ENCODE measurements at regions not wholly inside any gene's neighbourhood (a gene's known extent, or its start where the extent isn't known, plus 50 kb on each side); places are given as distances from the start of the nearest gene placed in this dataset.

DNA sequence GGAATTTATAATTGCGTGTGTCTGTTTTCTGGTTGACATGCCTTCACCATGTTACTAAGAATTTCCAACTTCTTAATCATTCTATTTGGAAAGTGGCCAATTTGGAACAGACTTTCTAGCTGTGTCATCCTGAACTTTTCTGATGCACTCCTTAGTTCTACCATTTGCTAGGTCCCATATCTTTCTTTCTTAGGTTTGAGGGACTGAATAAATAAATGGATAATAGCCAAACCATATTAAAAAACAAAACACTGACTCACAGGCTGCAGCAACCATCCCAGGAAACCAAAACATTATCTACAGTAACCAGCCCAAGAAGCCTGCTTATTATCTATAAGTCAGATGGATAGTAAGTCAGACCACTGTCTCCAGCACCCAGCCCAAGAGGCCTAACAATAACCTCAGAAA, 57.5 kb upstream of the PLET1 start:
- no peaks in the 10 kb centered on the region for H3K36me3 ChIP-seq (ENCODE audit: low read depth, missing control alignments)
- intact Hi-C loops (cut with DNase I; ENCODE audit: low total_unique reads) = no loop called here
- H3K9me3 ChIP-seq = no peaks in the 10 kb centered on the region
- TF ChIP-seq, protein P1, sequence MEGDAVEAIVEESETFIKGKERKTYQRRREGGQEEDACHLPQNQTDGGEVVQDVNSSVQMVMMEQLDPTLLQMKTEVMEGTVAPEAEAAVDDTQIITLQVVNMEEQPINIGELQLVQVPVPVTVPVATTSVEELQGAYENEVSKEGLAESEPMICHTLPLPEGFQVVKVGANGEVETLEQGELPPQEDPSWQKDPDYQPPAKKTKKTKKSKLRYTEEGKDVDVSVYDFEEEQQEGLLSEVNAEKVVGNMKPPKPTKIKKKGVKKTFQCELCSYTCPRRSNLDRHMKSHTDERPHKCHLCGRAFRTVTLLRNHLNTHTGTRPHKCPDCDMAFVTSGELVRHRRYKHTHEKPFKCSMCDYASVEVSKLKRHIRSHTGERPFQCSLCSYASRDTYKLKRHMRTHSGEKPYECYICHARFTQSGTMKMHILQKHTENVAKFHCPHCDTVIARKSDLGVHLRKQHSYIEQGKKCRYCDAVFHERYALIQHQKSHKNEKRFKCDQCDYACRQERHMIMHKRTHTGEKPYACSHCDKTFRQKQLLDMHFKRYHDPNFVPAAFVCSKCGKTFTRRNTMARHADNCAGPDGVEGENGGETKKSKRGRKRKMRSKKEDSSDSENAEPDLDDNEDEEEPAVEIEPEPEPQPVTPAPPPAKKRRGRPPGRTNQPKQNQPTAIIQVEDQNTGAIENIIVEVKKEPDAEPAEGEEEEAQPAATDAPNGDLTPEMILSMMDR (IDR thresholded peaks at IDR 0.05) = no peak
- no peak for TF ChIP-seq POLR2A (IDR thresholded peaks at IDR 0.05)
- H3K4me3 ChIP-seq = no peak overlapping the region
- DNase-seq = no peak
- no peaks in the 10 kb centered on the region for H3K4me1 ChIP-seq
- WGBS, 2 donors = 69 to 76% methylated on average over 1 of the region's 1 CpG
- no peak overlapping the region for H3K27ac ChIP-seq
- H3K27me3 ChIP-seq = no peaks in the 10 kb centered on the region

DNA sequence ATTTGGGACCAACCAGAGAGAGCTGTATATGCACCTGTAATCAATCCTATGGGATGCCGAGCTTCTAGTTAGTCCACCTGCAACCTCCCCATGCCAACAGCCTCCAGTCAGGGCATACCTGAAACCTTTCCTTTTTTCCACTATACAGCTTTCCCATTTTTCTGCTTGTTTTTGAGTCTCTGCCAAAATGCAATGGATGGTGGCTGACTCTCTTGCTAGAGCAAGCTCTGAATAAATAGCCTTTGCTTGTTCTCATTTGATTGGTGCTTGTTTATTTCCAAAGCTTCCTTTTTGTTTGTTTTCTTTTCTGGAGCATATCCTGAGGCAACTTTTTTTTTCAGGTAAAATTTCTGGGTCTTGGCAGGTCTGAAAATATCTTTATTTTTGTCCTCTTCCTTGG, 58.0 kb upstream of the PLET1 start:
- DNase-seq = no peak
- H3K4me3 ChIP-seq = no peak overlapping the region
- intact Hi-C loops (cut with DNase I; ENCODE audit: low total_unique reads) = no loop called here
- no peaks in the 10 kb centered on the region for H3K9me3 ChIP-seq
- no peak overlapping the region for H3K27ac ChIP-seq
- TF ChIP-seq, protein P1 (IDR thresholded peaks at IDR 0.05) = no peak
- TF ChIP-seq POLR2A (IDR thresholded peaks at IDR 0.05) = no peak
- no peaks in the 10 kb centered on the region for H3K27me3 ChIP-seq
- 96 to 100% methylated on average over 1 of the region's 1 CpG for WGBS, 2 donors
- H3K36me3 ChIP-seq (ENCODE audit: low read depth, missing control alignments) = no peaks in the 10 kb centered on the region
- no peaks in the 10 kb centered on the region for H3K4me1 ChIP-seq

DNA sequence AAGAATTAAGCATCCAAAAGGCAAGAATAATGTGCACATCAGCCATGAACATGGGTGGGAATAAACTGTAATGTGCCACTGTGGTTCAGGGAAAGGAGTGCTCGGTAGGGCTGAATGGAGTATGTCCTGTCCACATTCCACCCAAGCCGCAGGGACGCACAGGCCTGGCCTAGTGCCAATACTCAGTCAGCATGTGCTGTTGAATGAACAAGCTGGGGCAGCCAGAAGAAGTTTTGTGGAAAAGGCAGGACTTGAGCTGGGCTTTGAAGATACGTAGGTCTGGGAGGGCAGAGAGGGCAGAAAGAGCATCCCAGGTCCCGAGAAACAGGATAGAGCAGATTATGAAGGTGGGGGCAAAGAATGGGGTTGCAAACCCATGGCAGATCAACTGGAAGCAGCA, 60.0 kb upstream of the PLET1 start:
- Histone ChIP-seq H3K36me3 (ENCODE audit: low read depth, missing control alignments) (no peaks in the 10 kb centered on the region), H3K4me1 (no peaks in the 10 kb centered on the region), H3K9me3 (no peaks in the 10 kb centered on the region), H3K4me3 (no peak overlapping the region), H3K27me3 (no peaks in the 10 kb centered on the region), H3K27ac (no peak overlapping the region)
- no peak for TF ChIP-seq POLR2A (IDR thresholded peaks at IDR 0.05)
- TF ChIP-seq, protein P1 (IDR thresholded peaks at IDR 0.05) = no peak
- 52 to 54% methylated on average over 5 of the region's 5 CpGs for WGBS, 2 donors
- DNase-seq = peak; percentile 54
- intact Hi-C loops (cut with DNase I; ENCODE audit: low total_unique reads) = no loop called here

DNA sequence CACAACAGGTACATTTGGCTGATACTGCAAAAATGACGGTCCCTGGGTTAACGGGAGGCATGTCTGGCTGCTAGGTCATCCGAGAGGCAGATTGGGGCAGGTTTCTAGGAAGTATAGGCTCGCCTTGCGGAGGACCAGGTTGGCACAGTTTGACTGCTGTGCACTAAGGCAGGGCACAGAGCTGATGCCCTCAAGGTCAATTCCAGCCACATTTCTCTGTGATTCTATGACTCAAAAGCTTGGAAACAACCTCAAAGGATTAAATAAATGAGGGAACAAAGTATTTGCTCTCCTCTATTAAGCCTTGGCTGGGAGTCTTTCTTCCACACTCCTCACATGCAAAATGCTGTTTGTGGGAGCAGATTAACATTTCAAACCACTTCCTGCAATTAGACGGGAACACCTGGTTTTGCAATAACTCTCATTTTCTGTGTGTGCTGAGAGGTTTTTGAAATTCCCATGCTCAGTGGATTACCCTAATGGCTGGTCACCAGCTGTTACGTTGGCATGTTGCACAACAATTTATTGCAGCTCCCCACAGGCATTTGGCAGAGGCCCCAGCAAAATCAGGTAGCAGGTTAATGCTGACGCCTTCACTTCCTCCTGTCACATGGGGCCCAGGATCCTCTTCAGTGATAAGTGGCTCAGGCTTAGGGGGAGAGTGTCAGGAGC, 61.0 kb upstream of the PLET1 start:
- 79 to 83% methylated on average over 8 of the region's 8 CpGs for WGBS, 2 donors
- DNase-seq = no peak
- no peak for TF ChIP-seq POLR2A (IDR thresholded peaks at IDR 0.05)
- TF ChIP-seq, protein P1 (IDR thresholded peaks at IDR 0.05) = no peak
- no peak overlapping the region for H3K27ac ChIP-seq
- intact Hi-C loops (cut with DNase I; ENCODE audit: low total_unique reads) = no loop called here
- H3K4me1 ChIP-seq = no peaks in the 10 kb centered on the region
- no peaks in the 10 kb centered on the region for H3K9me3 ChIP-seq
- no peaks in the 10 kb centered on the region for H3K36me3 ChIP-seq (ENCODE audit: low read depth, missing control alignments)
- no peak overlapping the region for H3K4me3 ChIP-seq
- H3K27me3 ChIP-seq = no peaks in the 10 kb centered on the region

DNA sequence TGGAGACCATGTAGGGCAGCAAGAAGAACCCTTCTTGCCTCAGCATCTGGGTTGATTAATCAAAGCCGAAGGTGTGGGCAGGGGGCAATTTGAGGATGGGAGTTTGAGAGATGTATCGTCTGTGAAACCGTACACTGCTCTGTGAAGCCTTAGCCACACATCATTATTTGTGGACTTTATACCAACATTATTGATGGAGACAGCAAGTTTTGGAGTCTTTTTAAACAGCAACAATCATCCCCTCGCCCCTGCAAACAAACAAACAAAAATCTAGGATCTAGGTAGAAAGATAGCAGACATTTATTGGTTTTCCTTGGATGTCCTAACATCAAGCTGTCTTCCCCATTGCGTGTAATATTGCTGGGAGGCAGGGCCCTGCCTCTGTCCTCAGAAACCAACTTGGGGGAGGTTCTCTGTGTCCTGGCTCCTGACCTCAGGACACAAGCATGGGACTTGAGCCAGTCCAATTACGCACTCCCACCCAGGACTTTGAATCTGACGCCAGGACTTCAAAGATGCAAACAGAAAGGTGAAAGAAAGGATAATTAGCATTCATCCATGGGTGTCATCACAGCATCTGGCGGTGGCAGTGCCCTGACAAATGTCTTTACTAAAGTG, 61.6 kb upstream of the PLET1 start:
- H3K27ac ChIP-seq = no peak overlapping the region
- WGBS, 2 donors = 86 to 89% methylated on average over 8 of the region's 8 CpGs

More for the DNA sequence above, 61.6 kb upstream of the PLET1 start:
- intact Hi-C loops (cut with DNase I; ENCODE audit: low total_unique reads) = no loop called here
- Histone ChIP-seq H3K36me3 (ENCODE audit: low read depth, missing control alignments) (no peaks in the 10 kb centered on the region), H3K9me3 (no peaks in the 10 kb centered on the region), H3K4me3 (no peak overlapping the region), H3K27me3 (no peaks in the 10 kb centered on the region), H3K4me1 (no peaks in the 10 kb centered on the region)
- no peak for DNase-seq
- TF ChIP-seq, protein P1 (IDR thresholded peaks at IDR 0.05) = no peak
- no peak for TF ChIP-seq POLR2A (IDR thresholded peaks at IDR 0.05)

Data from testis (tissue), 2 donors.